ENCODE measurements at regions not wholly inside any gene's neighbourhood (a gene's known extent, or its start where the extent isn't known, plus 50 kb on each side); places are given as distances from the start of the nearest gene placed in this dataset.

- DNase-seq = no peak
Observed at GRCh38 chr9:78507037-78507436, 210.1 kb downstream of the PSAT1 start.

GRCh38 chr9:78510035-78510434 is 213.1 kb downstream of the PSAT1 start:
- DNase-seq = no peak

DNA sequence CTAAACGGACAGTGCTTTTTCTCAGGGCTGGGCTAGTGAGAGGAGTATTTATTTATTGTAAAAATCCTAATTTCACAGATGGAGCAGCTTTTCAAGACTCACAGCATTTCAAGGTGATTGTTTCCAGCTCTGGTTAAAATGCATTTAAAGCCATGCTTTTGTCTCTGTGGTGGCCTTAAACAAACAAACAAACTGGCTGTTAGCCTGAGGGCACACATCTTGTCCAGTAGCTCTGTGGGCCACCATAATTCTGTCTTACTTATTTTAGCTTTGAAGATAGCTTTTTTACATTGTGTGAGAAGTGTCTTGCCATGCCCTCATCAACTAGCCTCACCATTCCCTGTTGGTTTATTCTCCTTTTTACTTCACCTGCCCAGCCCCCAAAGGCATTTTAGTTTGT is 218.2 kb downstream of the PSAT1 start:
- DNase-seq = no peak

- no peak for DNase-seq
Observed at GRCh38 chr9:78519786-78520185, 222.9 kb downstream of the PSAT1 start.

DNA sequence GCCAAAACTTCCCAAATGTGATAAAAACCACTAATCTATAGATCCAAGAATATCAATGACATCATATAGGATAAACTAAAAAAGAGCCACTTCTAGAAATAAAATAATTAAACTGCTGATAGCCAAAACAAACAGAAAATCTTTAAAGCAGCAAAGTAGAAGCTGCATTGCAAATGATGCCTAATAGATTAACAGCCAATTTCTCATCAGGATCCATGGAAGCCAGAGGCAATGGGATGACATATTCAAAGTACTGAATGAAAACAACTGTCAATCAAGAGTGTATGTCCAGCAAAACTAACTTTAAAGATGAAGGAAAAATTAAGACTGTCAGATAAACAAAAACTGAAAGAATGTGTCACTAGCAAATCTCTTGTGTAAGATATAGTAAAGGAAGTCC is 224.8 kb downstream of the PSAT1 start:
- DNase-seq = no peak

DNA sequence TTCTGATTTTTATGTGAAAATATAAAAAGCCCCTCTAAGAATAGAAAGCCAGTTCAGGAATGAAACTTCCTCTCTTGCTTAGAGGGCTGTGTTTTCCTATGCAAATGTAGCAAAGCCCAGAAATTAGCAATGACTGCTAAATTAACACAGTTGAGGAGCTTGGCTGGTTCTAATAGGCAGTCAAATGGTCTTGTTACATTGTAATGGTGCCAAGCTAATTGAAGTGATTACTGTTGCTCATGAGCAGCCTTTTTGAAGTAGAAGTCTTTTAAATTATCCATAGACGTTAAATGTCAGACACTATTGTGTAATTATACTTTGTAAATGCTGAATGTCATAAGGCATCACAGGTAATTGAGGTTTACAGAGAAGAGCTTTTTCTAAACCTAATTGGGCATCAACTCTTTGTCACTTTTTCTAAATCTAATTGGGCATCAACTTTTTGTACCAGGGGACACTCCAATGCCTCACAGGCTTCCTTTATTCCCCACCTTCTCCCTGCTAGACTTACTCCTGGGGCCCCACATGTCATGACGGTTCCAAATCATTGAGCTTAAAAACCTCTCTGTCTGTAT is 229.1 kb downstream of the PSAT1 start:
- peak; percentile 86 for DNase-seq

- no peak for DNase-seq
Observed at GRCh38 chr9:78533500-78533899, 236.6 kb downstream of the PSAT1 start.

GRCh38 chr9:78539188-78539587 is 242.3 kb downstream of the PSAT1 start:
- no peak for DNase-seq

- no peak for DNase-seq
Observed at GRCh38 chr9:78539904-78540303, 243.0 kb downstream of the PSAT1 start.

GRCh38 chr9:78541868-78542443 is 245.0 kb downstream of the PSAT1 start:
- DNase-seq = no peak

DNA sequence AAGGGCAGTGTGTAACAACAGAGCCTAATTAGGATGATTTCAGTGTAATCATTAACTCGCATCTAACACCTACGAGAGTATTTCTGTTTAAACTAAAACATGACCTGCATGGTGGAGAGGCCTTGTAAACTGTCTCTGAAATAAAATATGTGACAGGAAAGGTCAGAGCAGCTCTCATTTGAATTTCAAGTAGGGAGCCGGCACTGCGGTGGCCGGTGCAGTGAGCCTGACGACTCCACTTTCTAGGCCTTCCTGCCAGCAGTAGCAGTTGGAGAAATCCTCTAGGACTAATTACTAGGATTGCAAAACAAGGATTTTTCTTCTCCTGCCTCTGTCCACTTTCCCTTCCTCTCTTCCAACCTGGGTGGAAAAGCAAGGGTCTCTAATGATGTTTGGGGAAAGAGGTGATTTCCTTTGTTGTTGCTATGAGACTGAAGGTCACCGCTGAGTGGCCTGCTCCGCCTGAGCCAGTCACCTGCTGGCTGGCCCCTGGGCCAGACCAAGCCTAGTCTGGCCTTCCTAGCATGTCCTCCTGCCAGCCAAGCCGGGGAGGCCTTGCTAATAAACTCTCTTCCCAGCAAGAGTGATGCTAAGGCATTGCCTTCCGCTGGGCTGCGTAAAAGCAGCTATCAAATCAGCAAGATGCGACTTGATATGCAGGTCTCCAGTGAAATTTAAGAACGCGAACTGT is 245.7 kb downstream of the PSAT1 start:
- no peak for DNase-seq

DNA sequence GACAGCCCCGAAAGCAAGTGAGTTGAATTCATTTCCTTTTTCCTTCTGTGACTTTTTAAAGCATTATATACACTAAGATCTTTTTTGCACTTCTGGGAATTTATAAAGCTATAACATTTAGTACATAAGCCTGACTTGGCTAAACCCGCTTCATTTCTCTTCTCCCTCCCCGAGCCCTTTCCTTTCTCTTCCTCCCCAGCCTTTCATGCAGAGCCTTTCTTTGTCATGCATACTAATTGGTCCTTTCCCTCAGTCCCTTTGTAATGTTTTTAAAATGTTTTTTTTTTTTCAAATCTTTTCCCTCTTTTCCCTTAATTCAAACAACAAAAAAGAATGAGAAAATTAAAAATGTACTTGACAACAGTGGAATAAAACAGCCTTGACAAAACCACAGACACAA is 246.4 kb downstream of the PSAT1 start:
- no peak for DNase-seq

DNA sequence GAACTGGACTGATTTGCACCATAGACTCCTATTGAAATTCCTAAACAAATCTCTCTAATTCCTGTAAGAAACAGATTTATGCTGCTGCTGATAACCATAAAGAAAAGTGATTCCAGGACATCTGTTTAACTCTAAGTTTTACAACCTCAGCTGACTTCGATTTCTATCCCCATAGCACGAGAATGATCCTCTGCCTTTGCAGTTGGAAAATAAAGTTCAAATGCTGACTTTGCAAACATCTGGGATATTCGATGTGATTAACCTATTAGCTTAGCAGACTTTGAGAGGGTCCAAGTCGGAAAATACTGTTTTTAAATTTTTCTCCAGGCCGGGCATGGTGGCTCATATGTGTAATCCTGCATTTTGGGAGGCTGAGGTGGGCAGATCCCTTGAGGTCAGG is 247.3 kb downstream of the PSAT1 start:
- no peak for DNase-seq

DNA sequence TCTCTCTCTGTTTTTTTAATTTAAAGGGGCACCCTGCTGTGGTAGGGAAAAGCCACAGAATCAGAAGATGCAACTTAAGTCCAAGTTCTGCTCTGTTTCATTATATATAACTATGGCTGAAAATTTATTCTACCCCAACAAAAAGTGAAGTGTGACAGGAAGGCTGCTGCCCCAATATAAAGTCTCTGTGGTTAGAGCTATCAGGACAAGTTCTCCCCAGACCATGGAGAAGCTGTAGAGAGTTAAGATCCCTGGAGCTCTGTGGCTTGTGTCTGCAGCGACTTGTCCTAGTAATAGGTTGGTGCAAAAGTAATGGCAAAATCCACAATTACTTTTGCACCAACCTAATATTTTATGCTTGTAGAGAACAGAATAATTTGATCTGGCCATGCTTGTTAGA is 250.9 kb downstream of the PSAT1 start:
- no peak for DNase-seq

DNA sequence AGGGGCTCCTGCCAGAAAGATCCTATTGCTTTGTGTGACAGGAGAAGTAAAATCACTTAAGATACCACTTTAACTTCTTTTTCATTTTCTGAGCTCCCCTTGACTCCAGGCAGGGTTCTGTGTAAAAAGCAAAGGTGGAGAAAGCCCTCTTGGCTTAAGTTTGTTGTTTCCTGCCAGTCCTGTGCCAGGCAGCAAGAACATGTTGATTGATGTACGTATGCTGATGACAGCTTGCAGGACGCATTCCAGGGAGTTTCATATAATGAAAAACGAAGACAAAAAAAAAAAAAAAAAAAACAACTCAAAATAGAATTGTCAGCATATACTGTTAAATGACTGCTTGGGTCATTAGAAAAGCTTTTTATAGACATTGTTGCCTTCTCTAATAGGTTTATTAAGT is 251.7 kb downstream of the PSAT1 start:
- DNase-seq = no peak

- no peak for DNase-seq
Observed at GRCh38 chr9:78549711-78550110, 252.8 kb downstream of the PSAT1 start.

- no peak for DNase-seq
Observed at GRCh38 chr9:78552802-78553201, 255.9 kb downstream of the PSAT1 start.

- no peak for DNase-seq
Observed at GRCh38 chr9:78557540-78557939, 260.6 kb downstream of the PSAT1 start.

GRCh38 chr9:78559449-78559885 is 262.5 kb downstream of the PSAT1 start:
- DNase-seq = no peak

- no peak for DNase-seq
Observed at GRCh38 chr9:78562021-78562420, 265.1 kb downstream of the PSAT1 start.

- DNase-seq = no peak
Observed at GRCh38 chr9:78563269-78563668, 266.3 kb downstream of the PSAT1 start.

DNA sequence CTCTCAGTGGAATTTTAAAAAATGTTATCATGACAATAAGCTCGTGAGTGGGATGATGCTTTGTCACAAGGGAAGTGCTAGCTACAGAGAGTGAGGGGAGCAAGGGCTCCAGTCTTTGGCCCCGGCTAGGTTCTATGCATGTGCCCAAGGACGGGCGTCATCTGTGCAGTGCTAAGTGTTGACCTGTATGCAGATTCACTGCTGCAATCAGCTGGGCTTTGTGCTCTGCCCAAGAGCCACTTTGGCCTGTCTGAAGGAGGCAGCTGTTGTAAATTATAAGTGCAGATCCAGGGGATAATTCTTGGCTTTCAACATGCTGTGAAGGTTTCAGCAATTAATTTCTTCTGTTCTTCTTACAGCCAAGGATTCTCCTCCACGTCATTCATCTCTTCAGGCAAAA is 268.6 kb downstream of the PSAT1 start:
- no peak for DNase-seq

GRCh38 chr9:78566521-78566920 is 269.6 kb downstream of the PSAT1 start:
- DNase-seq = no peak

DNA sequence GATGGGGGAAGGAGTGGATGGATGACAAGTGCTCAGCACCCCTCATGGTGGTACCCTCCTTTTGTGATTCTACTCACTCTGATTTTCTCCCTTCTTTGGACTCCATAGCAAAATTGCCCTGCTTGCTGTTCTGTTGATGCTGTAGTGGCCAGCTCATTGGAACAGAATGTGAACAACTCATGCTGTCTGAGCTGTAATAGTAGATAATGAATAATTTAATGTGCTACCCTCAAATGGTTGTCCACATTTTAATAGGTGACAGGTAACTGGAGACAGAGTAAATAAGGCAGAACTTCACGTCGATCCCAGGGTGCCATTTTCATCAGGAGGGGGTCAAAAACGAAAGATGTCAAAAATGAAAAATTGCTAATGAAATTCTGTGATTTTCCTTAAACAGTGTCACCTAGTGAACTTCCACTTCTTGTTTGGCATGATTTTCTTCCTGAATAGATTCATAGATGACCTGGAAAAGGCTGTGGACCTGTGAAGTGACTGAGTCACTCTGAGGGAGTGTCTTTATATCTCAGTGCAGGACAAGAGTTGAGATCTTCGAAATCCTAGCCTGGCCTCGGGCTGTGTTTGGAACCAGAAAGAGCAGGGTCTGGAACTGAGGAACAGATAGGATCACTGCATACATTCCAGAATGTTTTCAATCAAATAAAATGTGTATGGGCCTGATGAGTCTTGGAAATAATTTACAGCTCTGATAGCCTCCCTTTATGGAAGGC is 270.2 kb downstream of the PSAT1 start:
- no peak for DNase-seq
